NCI-H1105 (cell line): ENCODE measurements at regions not wholly inside any gene's neighbourhood (a gene's known extent, or its start where the extent isn't known, plus 50 kb on each side); places are given as distances from the start of the nearest gene placed in this dataset.

ENCODE experiments used
- DNase-seq: peaks from one replicate; lab custom pipeline; 2025; lab: John Stamatoyannopoulos, UW

DNA sequence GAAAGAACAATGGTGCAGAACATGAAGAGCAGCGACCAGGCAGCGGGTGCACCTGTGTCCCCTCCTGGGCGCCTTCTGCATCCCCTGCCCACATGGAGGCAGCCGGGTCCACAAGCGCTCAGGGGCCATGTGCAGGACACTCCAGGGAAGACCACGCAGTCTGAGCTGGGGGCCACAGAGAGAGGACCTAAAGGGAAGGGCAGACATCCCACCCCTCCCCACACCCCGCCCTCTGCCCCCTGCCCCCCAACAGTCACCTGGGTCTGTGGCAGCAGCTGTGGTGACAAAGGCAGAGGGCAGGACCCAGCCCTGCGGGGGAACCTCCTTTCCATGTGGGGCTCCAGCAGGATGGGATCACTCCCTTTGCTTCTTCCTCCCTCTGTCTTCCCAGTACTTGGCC is 805.7 kb downstream of the CDH9 start:
- DNase-seq: no peak

DNA sequence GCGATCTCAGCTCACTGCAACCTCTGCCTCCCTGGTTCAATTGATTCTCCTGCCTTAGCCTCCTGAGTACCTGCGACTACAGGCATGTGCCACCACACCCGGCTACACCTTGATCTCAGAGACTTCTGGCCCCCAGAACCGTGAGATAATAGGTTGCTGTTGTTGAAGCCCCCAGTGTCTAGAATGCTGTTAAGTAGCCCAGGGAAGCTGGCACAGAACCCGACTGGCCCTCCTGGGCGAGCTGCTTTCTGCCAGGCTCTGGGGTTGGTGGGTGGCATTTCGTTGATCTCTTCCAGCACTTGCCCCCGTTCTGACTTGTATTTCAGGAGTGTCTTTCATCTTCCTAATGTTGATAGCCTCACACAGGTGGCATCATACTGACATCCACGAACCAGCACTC is 807.1 kb downstream of the CDH9 start:
- DNase-seq: no peak

DNA sequence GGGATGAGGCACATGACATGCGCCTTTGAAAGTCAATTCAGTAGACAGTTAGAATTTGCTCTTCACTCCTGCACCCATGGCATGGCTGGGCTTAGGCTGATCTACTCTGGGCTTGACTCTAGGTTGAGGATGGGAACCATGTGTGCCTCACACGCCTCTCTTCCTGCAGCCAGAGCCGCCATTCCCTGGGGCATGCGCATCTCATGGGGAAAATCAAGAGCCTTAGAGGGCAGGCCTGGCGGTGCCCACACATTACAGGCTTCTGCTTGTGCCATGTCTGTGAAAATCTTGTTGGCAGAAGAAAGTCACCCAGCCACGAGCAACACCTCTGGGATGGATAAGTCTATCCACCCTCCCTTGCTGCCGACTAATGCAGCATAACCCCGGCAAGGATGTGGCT is 808.5 kb downstream of the CDH9 start:
- DNase-seq: no peak

DNA sequence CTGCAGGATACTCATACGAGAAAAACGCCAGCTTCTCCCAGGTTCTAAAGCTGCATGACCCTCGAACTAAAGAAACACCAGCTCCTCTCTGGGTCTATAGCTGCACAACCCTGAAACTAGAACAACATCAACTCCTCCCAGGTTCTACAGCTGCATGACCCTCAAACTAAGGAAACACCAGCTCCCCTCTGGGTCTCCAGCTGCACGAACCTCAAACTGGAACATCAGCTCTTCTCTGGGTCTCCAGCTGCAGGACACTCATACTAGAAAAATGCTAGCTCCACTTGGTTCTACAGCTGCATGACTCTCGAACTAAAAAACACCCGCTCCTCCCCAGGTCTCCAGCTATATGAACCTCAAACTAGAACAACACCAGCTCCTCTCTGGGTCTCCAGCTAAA is 811.1 kb downstream of the CDH9 start:
- DNase-seq: no peak

DNA sequence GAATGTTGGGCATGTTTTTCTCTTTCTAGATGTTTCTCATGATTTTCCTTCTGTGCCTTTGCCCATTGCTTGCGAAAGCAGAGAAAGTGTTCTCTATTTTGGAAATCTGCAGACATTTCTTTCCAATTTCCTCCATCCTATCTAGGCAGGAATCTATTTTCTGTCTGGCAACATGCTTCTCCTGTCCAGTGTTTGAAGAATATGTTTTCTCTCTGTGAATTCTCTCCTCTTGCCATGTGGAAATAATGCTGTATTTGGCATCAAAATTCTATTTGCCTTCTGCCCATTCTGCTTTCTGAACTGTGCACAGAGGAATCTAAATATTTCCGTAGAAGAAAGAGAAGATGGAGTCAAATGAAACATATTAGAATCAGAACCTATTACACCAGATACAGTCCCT is 833.3 kb downstream of the CDH9 start:
- DNase-seq: no peak

DNA sequence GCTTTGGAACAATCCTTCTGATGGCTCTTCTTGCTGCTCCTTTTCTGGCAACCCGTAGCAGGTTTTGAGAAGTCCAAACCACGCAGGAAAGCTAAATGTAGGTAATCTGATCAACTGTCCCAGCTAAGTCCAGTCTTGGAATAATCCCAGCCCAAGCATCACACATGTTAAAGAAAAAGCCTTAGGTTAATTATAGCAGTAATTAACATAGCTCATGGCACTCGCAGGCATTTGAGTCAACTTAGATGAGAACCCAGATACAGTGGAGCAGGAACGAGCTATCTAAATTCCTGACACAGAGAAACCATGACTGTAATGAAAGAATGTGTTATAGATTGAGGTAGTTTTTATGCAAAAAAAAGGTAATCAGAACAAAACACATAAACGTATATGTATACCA is 844.8 kb downstream of the CDH9 start:
- DNase-seq: no peak

DNA sequence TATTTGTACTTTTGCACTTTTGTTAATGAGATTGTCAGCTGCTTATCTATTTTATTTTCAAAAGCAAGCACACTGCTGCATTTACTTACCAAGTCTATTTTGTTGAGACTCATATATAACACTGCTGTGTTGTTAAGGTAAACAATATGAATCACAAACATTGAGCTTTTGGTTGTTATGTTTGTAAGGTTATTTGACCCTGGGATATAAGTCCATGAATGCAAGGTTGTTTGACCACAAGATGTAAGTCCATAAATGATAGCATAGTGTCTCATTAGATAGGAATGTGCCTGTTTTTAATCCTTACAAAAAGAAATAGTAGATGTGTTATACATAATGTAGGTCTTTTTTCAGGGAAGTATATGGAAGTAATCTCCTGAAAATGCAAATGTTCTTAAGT is 845.9 kb downstream of the CDH9 start:
- no peak for DNase-seq

DNA sequence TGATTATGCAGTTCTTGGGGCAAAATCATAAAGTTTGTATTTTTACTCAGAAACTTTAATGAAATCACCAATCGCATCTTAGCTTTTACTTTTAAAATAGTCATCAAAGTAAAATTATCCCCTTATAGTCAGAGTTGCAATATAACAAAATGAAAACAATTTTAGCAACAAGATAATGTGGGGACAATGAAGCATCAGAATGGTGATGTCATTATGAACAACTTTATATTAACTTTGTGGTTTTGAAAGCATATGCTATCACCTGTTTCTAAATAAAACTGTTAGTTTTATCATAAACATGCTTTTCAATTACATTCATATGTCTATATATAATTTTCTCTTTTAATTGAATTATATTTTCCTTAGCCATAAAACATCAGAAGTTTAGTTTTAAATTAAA is 856.8 kb downstream of the CDH9 start:
- DNase-seq: no peak

DNA sequence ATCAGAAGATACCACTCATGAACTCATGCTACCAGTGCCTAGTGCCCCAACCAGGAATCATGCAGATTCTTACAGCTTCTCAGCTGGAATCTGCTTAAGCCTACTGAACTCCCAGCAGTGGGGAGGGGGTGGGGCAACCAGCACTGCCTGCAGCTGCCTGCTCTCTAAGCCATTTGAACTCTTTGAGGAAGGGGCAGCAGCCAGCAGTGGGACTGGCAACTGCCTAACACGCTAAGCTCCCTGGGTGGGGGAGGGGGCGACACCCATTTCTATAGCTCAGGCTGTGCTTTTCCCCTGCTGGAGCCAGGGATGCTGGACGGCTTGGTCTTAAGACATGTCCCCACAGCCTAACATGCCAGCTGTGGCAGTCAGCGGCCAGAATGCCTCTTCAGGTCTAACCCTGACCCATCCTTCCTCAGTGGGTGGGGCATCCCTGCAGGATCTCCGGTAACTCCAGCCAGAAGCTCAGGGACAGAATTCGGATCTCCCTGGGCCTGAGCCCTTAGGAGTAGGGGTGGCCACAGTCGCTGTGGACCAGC is 889.7 kb downstream of the CDH9 start:
- no peak for DNase-seq

DNA sequence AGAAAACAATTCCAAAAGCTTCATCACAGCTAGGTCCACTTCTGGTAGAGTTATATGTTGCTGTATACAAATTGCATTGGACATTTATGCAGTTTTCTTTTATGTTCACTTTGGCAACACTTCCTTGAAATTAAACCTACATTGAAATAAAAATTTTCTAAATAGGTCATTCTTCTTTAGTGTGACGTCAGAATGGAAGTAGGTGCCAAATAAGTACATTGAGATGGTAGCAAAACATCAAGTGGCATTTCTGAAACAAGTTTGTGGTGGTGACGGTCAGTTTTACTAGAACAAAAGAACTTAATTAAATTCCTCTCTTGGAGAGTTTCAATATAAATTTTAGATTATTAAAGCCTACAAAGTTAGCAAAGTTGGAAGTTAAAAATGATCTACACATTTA is 895.1 kb downstream of the CDH9 start:
- no peak for DNase-seq

DNA sequence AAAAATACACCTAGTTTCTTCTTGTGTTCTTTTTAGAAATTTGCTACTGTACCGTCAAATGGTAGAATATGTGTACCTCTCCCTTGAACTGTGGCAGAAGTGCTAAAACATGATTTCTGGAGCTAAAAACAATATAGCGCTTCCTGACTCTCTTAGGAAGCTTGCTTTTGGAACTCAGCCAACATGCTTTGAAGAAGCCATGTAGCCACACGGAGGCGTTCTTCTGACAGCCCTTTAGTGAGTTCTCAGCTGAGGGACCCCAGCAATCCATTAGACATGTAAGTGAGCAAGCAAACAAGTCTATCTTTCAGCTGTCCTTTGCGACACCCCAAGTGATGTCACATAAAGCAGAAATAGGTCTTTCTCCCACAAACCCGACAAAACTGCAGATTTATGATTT is 917.0 kb downstream of the CDH9 start:
- DNase-seq: no peak

DNA sequence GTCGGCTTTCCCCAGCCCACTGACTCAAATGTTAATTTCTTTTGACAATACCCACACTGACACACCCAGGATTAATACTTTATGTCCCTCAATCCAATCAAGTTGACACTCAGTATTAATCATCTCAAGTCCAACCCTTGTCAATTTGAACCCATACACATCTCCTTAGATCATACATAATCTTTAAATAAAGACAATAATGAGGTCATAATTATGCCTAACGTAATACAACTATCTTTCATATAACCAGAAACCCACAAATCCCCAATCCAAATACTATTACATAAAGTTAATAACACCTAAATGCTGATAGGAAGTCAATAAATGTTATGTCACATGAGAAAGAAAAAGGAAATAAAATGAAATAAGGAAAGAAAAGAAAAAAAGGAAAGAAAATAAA is 934.2 kb downstream of the CDH9 start:
- DNase-seq: no peak

DNA sequence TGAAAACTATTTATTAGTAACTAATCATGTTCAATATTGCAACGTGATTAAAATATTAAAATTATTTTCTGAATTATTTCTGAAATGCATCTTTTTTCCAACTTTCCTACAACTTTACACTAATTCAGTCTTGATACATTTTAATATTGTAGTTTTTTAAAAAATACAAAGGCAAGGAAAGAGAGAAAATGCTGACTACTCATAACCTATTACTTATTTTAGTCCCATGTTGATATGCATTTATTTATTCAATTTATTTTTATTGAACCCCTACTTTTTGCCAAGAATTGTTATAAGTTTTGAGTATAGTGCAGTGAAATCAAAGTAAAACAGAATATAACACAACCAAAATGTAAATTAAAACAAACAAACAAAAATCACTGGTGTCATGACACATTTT is 978.2 kb downstream of the CDH9 start:
- no peak for DNase-seq

DNA sequence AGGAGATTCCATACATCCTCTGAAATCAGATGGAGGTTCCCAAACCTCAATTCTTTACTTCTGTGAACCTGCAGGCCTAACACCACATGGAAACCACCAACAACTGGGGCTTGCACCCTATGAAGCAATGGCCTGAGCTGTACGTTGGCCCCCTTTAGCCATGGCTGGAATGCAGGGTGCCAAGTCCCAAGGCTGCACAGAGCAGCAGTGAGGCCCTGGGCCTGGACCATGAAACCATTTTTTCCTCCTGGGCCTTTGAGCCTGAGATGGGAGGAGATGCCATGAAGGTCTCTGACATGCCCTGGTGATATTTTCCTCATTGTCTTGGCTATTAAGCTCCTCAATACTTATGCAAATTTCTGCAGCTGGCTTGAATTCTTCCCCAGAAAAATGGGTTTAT is 983.8 kb downstream of the CDH9 start:
- DNase-seq: no peak

DNA sequence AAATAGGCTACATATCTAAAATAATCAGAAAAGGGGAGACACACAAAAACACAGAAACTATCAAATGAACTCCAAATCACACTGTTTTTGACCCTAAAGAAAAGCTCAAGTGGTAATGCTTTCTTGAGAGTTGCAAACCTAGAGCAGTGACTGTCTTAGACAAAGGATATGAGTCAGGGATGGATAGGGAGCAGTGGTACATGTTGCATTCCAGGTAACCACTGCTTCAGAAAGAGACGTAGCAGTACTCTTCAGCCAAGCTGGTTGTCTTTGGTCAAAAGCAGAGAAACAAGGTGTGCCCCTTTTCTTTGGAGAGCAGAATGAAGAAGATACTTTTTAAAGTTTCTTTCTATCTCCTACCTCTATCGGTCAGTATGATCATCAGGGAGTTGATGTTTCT is 1003.6 kb downstream of the CDH9 start:
- DNase-seq: no peak

DNA sequence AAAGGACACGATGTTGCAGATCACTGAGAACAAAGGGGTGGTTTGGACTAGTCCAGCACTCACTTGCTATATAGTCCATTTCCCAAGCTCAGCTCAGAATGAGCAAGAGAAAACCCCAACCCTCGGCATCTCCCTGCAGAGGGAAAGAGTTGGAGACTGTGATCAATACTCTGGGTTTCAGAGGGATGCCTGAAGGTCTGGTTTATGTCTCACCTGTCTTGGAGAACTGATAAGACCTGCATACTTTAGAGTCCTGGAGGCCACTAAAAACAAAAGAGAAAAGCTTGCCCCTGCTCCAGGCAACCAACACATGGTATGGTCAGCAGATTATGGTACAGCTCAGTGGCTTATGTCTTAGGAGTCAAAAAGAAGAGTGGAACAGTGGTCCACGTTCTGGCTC is 1006.9 kb downstream of the CDH9 start:
- DNase-seq: no peak

DNA sequence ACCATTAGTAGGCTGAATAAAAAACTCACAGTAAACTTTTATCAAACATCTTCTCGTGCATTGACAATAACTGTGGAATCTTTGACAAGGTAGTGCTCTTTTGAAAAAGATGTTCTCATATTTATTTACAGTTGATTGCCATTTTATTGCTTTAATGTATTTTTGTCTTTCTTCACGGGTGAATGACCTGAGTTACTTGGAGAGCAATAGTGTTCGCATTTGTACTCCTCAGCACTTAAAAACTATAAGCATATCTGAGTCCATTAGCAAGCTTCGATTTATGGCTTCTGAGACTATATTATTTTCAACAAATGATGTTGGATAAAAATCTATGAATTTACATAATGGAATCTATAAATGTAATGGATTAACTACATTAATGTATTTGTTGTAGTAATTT is 1012.3 kb downstream of the CDH9 start:
- DNase-seq: peak; percentile 39

DNA sequence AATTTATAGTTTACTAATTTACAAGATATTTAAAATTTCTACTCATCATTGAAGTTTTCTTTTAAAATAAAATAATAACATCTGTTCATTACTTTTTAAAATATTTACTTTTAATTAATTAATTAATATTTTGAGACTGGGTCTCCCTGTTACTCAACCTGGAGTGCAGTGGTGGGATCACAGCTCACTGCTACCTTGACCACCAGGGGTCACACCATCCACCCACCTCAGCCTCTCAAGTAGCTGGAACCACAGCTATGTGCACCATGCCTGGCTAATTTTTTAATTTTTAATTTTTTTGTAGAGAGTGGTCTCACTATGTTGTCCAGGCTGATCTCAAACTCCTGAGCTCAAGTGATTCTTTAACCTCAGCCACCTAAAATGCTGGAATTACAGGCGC is 1013.6 kb downstream of the CDH9 start:
- no peak for DNase-seq

DNA sequence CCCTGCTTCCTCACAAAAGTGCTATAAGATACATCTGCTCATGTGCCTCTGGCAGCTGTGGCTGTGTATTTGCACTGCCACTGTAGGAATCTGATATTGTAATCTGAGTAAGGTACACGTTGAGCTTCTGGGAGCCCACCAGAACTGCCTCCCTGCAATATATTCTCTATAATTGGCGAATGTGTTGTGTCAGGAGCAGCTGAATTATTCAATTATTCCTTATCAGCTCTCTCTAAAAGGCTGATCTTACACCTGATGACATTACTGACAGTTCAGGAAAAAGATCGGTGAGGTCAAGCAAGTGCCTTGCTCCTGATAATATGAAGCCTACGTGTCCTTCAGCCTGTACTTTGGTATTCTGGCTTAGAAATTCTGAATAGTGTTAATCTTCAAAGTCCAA is 1015.0 kb downstream of the CDH9 start:
- no peak for DNase-seq

DNA sequence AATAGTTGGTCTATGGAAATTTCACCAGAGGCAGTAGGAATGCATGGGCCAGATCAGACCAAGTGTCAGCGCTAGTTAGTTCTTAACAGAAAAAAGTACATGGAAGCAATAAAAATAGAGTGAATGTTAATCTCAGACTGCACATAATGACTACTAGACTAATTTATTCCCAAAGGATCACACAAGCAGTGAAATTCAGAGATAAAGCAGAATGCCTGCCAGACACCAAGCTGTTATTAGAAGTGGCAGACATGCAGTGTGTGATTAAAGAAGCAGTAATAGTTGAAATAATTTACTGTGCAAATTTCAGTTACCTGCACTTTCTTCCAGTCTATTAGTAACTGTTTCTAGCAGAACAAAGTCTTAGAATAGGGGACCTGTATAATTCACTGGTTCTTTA is 1024.2 kb downstream of the CDH9 start:
- DNase-seq: no peak

DNA sequence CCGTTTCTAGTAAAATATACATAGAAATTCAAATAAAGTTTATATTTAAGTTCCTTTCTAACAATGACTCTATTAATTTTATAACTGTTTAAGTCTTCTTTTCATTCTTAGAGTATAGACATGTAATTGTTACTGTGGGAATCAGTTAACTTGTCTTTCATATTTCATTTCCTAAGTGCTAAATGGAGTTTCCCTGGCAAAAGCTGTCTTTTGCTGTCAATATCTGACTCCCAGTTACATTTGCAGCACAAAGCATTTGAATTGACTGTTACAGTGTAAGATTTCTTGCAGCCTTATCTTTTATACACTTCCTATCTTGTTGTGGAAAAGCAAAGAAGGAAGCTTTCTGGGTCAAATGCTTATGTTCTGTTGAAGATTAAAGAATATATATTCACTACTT is 1026.3 kb downstream of the CDH9 start:
- DNase-seq: no peak

DNA sequence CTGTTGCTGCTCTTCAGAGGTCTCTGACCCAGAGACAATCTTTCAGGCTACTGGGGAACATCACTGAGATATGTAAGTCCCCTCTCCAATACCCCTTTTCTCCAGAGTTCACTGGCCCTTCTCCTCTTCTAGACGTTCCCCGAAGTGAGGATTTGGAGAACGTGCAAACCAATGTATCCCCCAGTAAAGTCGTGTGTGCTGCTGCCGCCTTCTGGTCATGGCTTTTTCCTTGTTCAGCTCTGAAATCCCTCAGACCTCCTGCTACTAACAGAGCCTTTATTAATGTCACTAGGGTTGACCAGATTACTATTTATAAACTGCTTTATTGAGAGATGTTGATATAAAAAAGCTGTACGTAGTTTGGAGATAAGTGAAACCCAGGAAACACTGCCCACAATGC is 1028.6 kb downstream of the CDH9 start:
- DNase-seq: no peak

DNA sequence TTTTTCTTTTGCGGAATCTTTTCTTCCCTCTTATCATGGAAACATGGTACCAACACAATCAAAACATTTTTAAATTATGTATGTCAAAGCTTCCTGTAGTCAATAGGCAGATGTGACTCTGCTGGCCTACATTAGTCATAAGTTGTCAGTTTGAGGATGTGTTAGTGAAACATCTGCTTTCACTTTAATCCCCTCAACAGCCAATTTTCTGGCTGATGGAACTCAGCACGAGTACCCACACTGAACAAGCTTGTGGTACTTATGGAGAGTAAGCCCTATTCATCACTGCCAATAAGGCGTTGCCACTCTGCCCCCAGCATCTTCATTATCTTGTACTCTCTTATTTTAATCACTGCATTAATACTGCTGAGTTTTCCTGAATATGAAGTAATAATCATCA is 1034.4 kb downstream of the CDH9 start:
- DNase-seq: no peak

DNA sequence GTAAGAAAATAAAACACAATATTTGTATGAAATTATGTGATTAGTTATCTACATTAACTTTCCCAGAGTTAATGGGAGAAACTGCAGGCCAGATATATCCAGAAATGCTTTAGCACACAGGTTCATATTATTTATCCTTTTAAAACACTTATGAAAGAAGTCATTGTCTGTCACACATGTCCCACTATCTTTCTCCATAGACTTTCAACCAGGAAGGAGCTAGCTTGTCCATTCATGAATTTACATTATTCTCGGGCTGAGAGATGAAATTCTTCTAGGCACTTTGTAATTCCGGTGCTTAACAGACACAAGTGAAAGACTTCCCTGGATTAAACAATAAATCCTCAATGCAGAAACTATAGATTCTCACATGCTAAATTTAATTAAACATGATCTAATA is 1043.2 kb downstream of the CDH9 start:
- DNase-seq: no peak

DNA sequence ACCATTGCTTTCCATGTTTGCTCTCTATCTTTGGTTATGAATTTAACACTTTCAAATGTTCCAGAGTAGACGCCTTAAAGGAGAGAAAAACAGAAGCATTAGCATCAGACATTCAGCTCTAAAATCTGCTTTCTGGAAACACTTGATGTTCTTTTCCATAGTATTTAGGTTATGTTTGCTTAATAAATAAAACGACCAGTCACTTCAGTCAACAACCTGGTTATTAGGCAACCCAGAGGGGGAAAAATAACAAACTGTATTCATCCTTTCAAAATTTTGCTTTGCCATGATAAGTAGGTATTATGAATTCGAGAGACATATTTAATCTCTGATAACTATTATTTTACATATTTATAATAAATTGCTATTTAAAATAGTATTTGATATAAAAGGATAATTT is 1044.7 kb downstream of the CDH9 start:
- DNase-seq: no peak
